HepG2 (cell line): ENCODE measurements at regions not wholly inside any gene's neighbourhood (a gene's known extent, or its start where the extent isn't known, plus 50 kb on each side); places are given as distances from the start of the nearest gene placed in this dataset.

Experiments
- ELF1 ChIP-seq: sonication (generic); formaldehyde crosslinking; IDR thresholded peaks from 2 replicates; pipeline ENCODE4 v1.4.0; 2020; ENCODE audit warnings: missing genetic modification reagents
- ETV6 ChIP-seq: sonication (generic); formaldehyde crosslinking; conservative IDR thresholded peaks from 2 replicates; pipeline ENCODE4 v1.4.0; 2020; ENCODE audit warnings: missing genetic modification reagents
- HOXA7 ChIP-seq: sonication (generic); formaldehyde crosslinking; IDR thresholded peaks from 2 replicates; pipeline ENCODE4 v1.8.1; 2022; ENCODE audit warnings: mild to moderate bottlenecking, missing genetic modification reagents, moderate library complexity
- MATR3 ChIP-seq: sonication (generic); formaldehyde crosslinking; IDR thresholded peaks from 2 replicates; pipeline ENCODE4 v1.4.0; 2020; ENCODE audit warnings: missing genetic modification reagents
- MIXL1 ChIP-seq: IDR thresholded peaks from 2 replicates; pipeline ENCODE4 v1.6.1; 2016
- NFYC ChIP-seq: IDR thresholded peaks from 2 replicates; pipeline ENCODE4 v1.6.1; 2016; ENCODE audit warnings: missing genetic modification reagents, missing compliant biosample characterization
- NR2F1 ChIP-seq, 2 experiments: fragments of 450-650 bp in 1 of 2; formaldehyde crosslinking in 1 of 2; IDR thresholded peaks; 2 replicates each; pipeline versions ENCODE4 v1.5.0 to v1.6.1; 2016 to 2020; ENCODE audit warnings: mild to moderate bottlenecking in 1 of 2, missing compliant biosample characterization in 1 of 2, missing genetic modification reagents in 1 of 2, moderate library complexity in 1 of 2
- NR3C1 ChIP-seq: sonication (generic); formaldehyde crosslinking; IDR thresholded peaks from 2 replicates; pipeline ENCODE4 v1.4.0; 2020; ENCODE audit warnings: missing genetic modification reagents
- PCBP1 ChIP-seq: fragments of 200-400 bp; formaldehyde crosslinking; IDR thresholded peaks from 2 replicates; pipeline ENCODE4 v1.6.1; 2017; ENCODE audit warnings: mild to moderate bottlenecking, low read depth, low read length, borderline replicate concordance
- PRDM4 ChIP-seq: sonication (generic); formaldehyde crosslinking; IDR thresholded peaks from 2 replicates; pipeline ENCODE4 v1.9.0; 2021; ENCODE audit warnings: missing genetic modification reagents, borderline replicate concordance
- TBL1XR1 ChIP-seq: fragments of 150-350 bp; IDR thresholded peaks from 2 replicates; pipeline ENCODE4 v1.6.1; 2014; ENCODE audit warnings: borderline replicate concordance, low read length; ENCODE audit not compliant: partially characterized antibody
- TBX3 ChIP-seq: fragments of 450-650 bp; IDR thresholded peaks from 2 replicates; pipeline ENCODE4 v1.6.1; 2017; ENCODE audit warnings: antibody characterized with exemption, mild to moderate bottlenecking, inconsistent platforms, borderline replicate concordance
- TCF12 ChIP-seq, 2 experiments: fragments of 450-650 bp in 1 of 2; sonication (generic) in 1 of 2; formaldehyde crosslinking in 1 of 2; IDR thresholded peaks; 2 replicates each; pipeline versions ENCODE4 v1.6.1 to v1.8.0; 2017 to 2022; ENCODE audit warnings: antibody characterized with exemption in 1 of 2, mild to moderate bottlenecking in 1 of 2, missing genetic modification reagents in 1 of 2, moderate library complexity in 1 of 2
- TEAD3 ChIP-seq: optimal IDR thresholded peaks from 2 replicates; pipeline ENCODE3; 2016; ENCODE audit warnings: borderline replicate concordance
- WIZ ChIP-seq: sonication (generic); formaldehyde crosslinking; IDR thresholded peaks from 2 replicates; pipeline ENCODE4 v1.5.1; 2020; ENCODE audit warnings: mild to moderate bottlenecking, missing genetic modification reagents
- ZBTB21 ChIP-seq: sonication (generic); formaldehyde crosslinking; IDR thresholded peaks from 2 replicates; pipeline ENCODE4 v1.4.0; 2020; ENCODE audit warnings: missing genetic modification reagents
- ZNF3 ChIP-seq: IDR thresholded peaks from 2 replicates; pipeline ENCODE4 v1.7.0; 2017; ENCODE audit warnings: inconsistent platforms
- ZNF460 ChIP-seq: sonication (generic); formaldehyde crosslinking; IDR thresholded peaks from 2 replicates; pipeline ENCODE4 v1.5.1; 2020; ENCODE audit warnings: missing genetic modification reagents, mild to moderate bottlenecking, borderline replicate concordance
- ZNF629 ChIP-seq: sonication (generic); formaldehyde crosslinking; conservative IDR thresholded peaks from 2 replicates; pipeline ENCODE4 v1.5.0; 2020; ENCODE audit warnings: missing genetic modification reagents
- TF ChIP-seq, protein P1 (sequence below): IDR thresholded peaks from 2 replicates; pipeline ENCODE4 v1.6.1; 2016
- TF ChIP-seq, protein P2 (sequence below): sonication (generic); formaldehyde crosslinking; IDR thresholded peaks from 2 replicates; pipeline ENCODE4 v1.8.1; 2023; ENCODE audit warnings: missing genetic modification reagents, mild to moderate bottlenecking, borderline replicate concordance
- TF ChIP-seq, protein P3 (sequence below): sonication (generic); formaldehyde crosslinking; IDR thresholded peaks from 2 replicates; pipeline ENCODE4 v1.5.0; 2020; ENCODE audit warnings: missing genetic modification reagents
- TF ChIP-seq, protein P4 (sequence below): sonication (generic); formaldehyde crosslinking; IDR thresholded peaks from 2 replicates; pipeline ENCODE4 v1.5.0; 2020; ENCODE audit warnings: mild to moderate bottlenecking, missing genetic modification reagents

- no peak for TF ChIP-seq TBX3
- TF ChIP-seq, protein P1, sequence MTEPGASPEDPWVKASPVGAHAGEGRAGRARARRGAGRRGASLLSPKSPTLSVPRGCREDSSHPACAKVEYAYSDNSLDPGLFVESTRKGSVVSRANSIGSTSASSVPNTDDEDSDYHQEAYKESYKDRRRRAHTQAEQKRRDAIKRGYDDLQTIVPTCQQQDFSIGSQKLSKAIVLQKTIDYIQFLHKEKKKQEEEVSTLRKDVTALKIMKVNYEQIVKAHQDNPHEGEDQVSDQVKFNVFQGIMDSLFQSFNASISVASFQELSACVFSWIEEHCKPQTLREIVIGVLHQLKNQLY (CRISPR knock-in tag): no peak
- TF ChIP-seq MIXL1: no peak; the same call in 1 of the 2 replicates
- TF ChIP-seq, protein P2, sequence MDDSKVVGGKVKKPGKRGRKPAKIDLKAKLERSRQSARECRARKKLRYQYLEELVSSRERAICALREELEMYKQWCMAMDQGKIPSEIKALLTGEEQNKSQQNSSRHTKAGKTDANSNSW (CRISPR knock-in tag): no peak
- TF ChIP-seq ZNF460 (CRISPR knock-in tag): no peak
- TF ChIP-seq PRDM4 (CRISPR knock-in tag): no peak
- TF ChIP-seq, protein P3, sequence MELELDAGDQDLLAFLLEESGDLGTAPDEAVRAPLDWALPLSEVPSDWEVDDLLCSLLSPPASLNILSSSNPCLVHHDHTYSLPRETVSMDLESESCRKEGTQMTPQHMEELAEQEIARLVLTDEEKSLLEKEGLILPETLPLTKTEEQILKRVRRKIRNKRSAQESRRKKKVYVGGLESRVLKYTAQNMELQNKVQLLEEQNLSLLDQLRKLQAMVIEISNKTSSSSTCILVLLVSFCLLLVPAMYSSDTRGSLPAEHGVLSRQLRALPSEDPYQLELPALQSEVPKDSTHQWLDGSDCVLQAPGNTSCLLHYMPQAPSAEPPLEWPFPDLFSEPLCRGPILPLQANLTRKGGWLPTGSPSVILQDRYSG: 0 out of 2 replicates have a peak, but pooled peaks have one; percentile 70
- peak; percentile 47 for TF ChIP-seq ZNF629 (CRISPR knock-in tag)
- TF ChIP-seq HOXA7 (CRISPR knock-in tag): no peak
- TF ChIP-seq TEAD3 (CRISPR knock-in tag): no peak
- TF ChIP-seq ETV6 (CRISPR knock-in tag): no peak
- TF ChIP-seq NFYC (CRISPR knock-in tag): no peak
- peak; percentile 59 for TF ChIP-seq ELF1 (CRISPR knock-in tag)
- TF ChIP-seq, protein P4, sequence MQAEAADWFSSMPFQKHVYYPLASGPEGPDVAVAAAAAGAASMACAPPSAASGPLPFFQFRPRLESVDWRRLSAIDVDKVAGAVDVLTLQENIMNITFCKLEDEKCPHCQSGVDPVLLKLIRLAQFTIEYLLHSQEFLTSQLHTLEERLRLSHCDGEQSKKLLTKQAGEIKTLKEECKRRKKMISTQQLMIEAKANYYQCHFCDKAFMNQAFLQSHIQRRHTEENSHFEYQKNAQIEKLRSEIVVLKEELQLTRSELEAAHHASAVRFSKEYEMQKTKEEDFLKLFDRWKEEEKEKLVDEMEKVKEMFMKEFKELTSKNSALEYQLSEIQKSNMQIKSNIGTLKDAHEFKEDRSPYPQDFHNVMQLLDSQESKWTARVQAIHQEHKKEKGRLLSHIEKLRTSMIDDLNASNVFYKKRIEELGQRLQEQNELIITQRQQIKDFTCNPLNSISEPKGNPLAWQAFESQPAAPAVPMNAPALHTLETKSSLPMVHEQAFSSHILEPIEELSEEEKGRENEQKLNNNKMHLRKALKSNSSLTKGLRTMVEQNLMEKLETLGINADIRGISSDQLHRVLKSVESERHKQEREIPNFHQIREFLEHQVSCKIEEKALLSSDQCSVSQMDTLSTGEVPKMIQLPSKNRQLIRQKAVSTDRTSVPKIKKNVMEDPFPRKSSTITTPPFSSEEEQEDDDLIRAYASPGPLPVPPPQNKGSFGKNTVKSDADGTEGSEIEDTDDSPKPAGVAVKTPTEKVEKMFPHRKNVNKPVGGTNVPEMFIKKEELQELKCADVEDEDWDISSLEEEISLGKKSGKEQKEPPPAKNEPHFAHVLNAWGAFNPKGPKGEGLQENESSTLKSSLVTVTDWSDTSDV (CRISPR knock-in tag): no peak
- TF ChIP-seq TCF12 (IDR thresholded peaks at IDR 0.05): no peak
- no peak for TF ChIP-seq TCF12 (CRISPR knock-in tag; IDR thresholded peaks at IDR 0.05)
- peak; percentile 20 for TF ChIP-seq TBL1XR1
- TF ChIP-seq NR3C1 (CRISPR knock-in tag): no peak
- no peak for TF ChIP-seq ZNF3 (CRISPR knock-in tag)
- no peak; the same call in 1 of the 2 replicates for TF ChIP-seq WIZ (CRISPR knock-in tag)
- TF ChIP-seq ZBTB21 (CRISPR knock-in tag): peak; percentile 67
- no peak for TF ChIP-seq PCBP1
- no peak for TF ChIP-seq NR2F1 (CRISPR knock-in tag; IDR thresholded peaks at IDR 0.05)
- TF ChIP-seq MATR3: no peak
Observed at GRCh38 chr15:26082221-26083109, 219.3 kb upstream of the ATP10A start (continued).
